Tibial nerve (tissue), 4 donors: ENCODE measurements at regions not wholly inside any gene's neighbourhood (a gene's known extent, or its start where the extent isn't known, plus 50 kb on each side); places are given as distances from the start of the nearest gene placed in this dataset.

Experiments used
- DNase-seq, 2 donors: peaks; one replicate each; pipeline ENCODE4 v3.0.0-alpha.2; 2019; ENCODE audit warnings: low spot score in 2 of 2
- H3K27ac ChIP-seq, 4 donors: fragments of 200-600 bp; sonication (generic) in 3 of 4; one replicate each; pipeline ENCODE4 v1.5.1; 2017 to 2019; ENCODE audit warnings: mild to moderate bottlenecking in 1 of 4
- H3K27me3 ChIP-seq, 2 donors: fragments of 200-600 bp; sonication (generic) in 1 of 2; one replicate each; pipeline versions ENCODE4 v1.5.1 to v1.6.0; 2017 to 2019
- H3K36me3 ChIP-seq, 3 donors: fragments of 200-600 bp; sonication (generic); one replicate each; pipeline ENCODE4 v1.5.1; 2018 to 2019
- H3K4me1 ChIP-seq, 4 donors: fragments of 200-600 bp; sonication (generic) in 3 of 4; one replicate each; pipeline ENCODE4 v1.5.1; 2017 to 2019
- H3K4me3 ChIP-seq, 4 donors: fragments of 200-600 bp; sonication (generic) in 3 of 4; one replicate each; pipeline ENCODE4 v1.5.1; 2017 to 2019; ENCODE audit warnings: mild to moderate bottlenecking in 1 of 4, moderate library complexity in 1 of 4
- H3K9me3 ChIP-seq, 4 donors: fragments of 200-600 bp; sonication (generic) in 3 of 4; one replicate each; pipeline ENCODE4 v1.5.1; 2017 to 2019
- CTCF ChIP-seq, 5 experiments: fragments of 200-600 bp in 3 of 5; fragments of 450-650 bp in 2 of 5; sonication (generic) in 3 of 5; IDR thresholded peaks; one replicate each; pipeline ENCODE4 v1.5.1; 2016 to 2019; ENCODE audit warnings: antibody characterized with exemption in 5 of 5, mild to moderate bottlenecking in 3 of 5, moderate library complexity in 2 of 5
- EP300 ChIP-seq, 2 donors: sonication (generic); formaldehyde crosslinking; IDR thresholded peaks; one replicate each; pipeline ENCODE4 v1.6.1; 2017; ENCODE audit warnings: antibody characterized with exemption in 2 of 2, mild to moderate bottlenecking in 1 of 2
- POLR2A ChIP-seq, 2 donors: fragments of 450-650 bp; IDR thresholded peaks; one replicate each; pipeline ENCODE4 v1.6.1; 2017; ENCODE audit warnings: antibody characterized with exemption in 2 of 2, mild to moderate bottlenecking in 2 of 2, moderate library complexity in 2 of 2
- WGBS, 2 donors: methylation state at CpG; one replicate each; pipeline ENCODE4 v1.1.5; 2018; 5-methylcytosine and 5-hydroxymethylcytosine counted together

GRCh38 chr2:149745396-149746230 lies 158.0 kb upstream of the MMADHC start:
- Histone ChIP-seq H3K4me1 (peaks cover 0 to 18% (median 0%) of the 10 kb centered on the region in 4 donors), H3K27me3 (no peaks in the 10 kb centered on the region), H3K36me3 (no peaks in the 10 kb centered on the region), H3K9me3 (no peaks in the 10 kb centered on the region), H3K4me3 (no peak overlapping the region), H3K27ac (no peak overlapping the region)
- no peak for DNase-seq
- TF ChIP-seq EP300 (IDR thresholded peaks at IDR 0.05), result no peak
- no peak for TF ChIP-seq POLR2A (IDR thresholded peaks at IDR 0.05)
- no peak for TF ChIP-seq CTCF (IDR thresholded peaks at IDR 0.05)
- WGBS, 2 donors, result 63 to 70% methylated on average over 9 of the region's 9 CpGs

- Histone ChIP-seq H3K27me3 (no peaks in the 10 kb centered on the region), H3K27ac (no peak overlapping the region), H3K36me3 (no peaks in the 10 kb centered on the region), H3K9me3 (no peaks in the 10 kb centered on the region), H3K4me1 (peaks cover 0 to 18% (median 0%) of the 10 kb centered on the region in 4 donors), H3K4me3 (no peak overlapping the region)
- TF ChIP-seq CTCF (IDR thresholded peaks at IDR 0.05) (no peak), POLR2A (IDR thresholded peaks at IDR 0.05) (no peak), EP300 (IDR thresholded peaks at IDR 0.05) (no peak)
- DNase-seq, result no peak
- WGBS, 2 donors, result 61 to 74% methylated on average over 5 of the region's 5 CpGs
Measured at GRCh38 chr2:149744865-149745264, 157.3 kb upstream of the MMADHC start.

GRCh38 chr2:149743842-149744448 lies 156.4 kb upstream of the MMADHC start:
- 74 to 77% methylated on average over 6 of the region's 6 CpGs for WGBS, 2 donors
- no peak for TF ChIP-seq EP300 (IDR thresholded peaks at IDR 0.05)
- no peak for TF ChIP-seq CTCF (IDR thresholded peaks at IDR 0.05)
- no peak for TF ChIP-seq POLR2A (IDR thresholded peaks at IDR 0.05)
- no peaks in the 10 kb centered on the region for H3K36me3 ChIP-seq
- H3K27ac ChIP-seq, result no peak overlapping the region
- H3K4me1 ChIP-seq, result peaks cover 0 to 18% (median 0%) of the 10 kb centered on the region in 4 donors
- H3K9me3 ChIP-seq, result no peaks in the 10 kb centered on the region
- no peaks in the 10 kb centered on the region for H3K27me3 ChIP-seq
- H3K4me3 ChIP-seq, result no peak overlapping the region
- DNase-seq, result no peak

DNA sequence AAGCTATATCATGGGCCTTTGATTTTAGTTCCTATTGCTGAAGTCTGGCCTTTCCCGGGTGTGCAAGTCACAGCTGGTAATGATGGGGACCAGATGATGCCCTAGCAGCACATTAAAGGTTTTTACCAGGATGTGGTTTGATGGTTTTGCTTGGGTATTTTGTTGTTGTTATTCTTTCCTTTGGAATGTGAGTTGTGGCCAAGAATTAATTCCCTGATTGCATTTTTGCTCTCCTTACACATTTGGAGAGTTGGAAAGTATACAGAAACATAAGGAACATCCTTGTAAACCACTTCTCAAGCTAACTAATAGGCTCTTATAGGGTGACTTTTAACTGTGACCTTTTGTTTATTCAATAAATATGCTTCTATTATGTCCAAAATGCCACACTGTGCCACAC lies 154.1 kb upstream of the MMADHC start:
- H3K9me3 ChIP-seq, result no peaks in the 10 kb centered on the region
- 69 to 81% methylated on average over 1 of the region's 1 CpG for WGBS, 2 donors
- no peaks in the 10 kb centered on the region for H3K36me3 ChIP-seq
- TF ChIP-seq POLR2A (IDR thresholded peaks at IDR 0.05) (no peak), CTCF (IDR thresholded peaks at IDR 0.05) (no peak), EP300 (IDR thresholded peaks at IDR 0.05) (no peak)
- H3K27ac ChIP-seq, result no peak overlapping the region
- no peaks in the 10 kb centered on the region for H3K27me3 ChIP-seq
- peaks cover 0 to 18% (median 0%) of the 10 kb centered on the region in 4 donors for H3K4me1 ChIP-seq
- H3K4me3 ChIP-seq, result no peak overlapping the region
- DNase-seq, result no peak

GRCh38 chr2:149740490-149740889 lies 152.9 kb upstream of the MMADHC start:
- Histone ChIP-seq H3K9me3 (no peaks in the 10 kb centered on the region), H3K4me1 (peaks cover 0 to 17% (median 0%) of the 10 kb centered on the region in 4 donors), H3K36me3 (no peaks in the 10 kb centered on the region), H3K27me3 (no peaks in the 10 kb centered on the region), H3K4me3 (no peak overlapping the region), H3K27ac (no peak overlapping the region)
- WGBS, 2 donors, result 85 to 97% methylated on average over 1 of the region's 1 CpG
- TF ChIP-seq POLR2A (IDR thresholded peaks at IDR 0.05) (no peak), CTCF (IDR thresholded peaks at IDR 0.05) (no peak), EP300 (IDR thresholded peaks at IDR 0.05) (no peak)
- DNase-seq, result no peak
